KOPT-K1 (cell line): ENCODE measurements at regions not wholly inside any gene's neighbourhood (a gene's known extent, or its start where the extent isn't known, plus 50 kb on each side); places are given as distances from the start of the nearest gene placed in this dataset.
"Not testable (repeated sequence)": the region's sequence is repeated elsewhere in the genome, so short reads cannot be mapped to it uniquely, and the experiment has no call there.

Experiments used
- H3K27ac ChIP-seq: fragments of 200-600 bp; sonication (generic); 2 replicates; pipeline ENCODE4 v1.5.1; 2016; ENCODE audit warnings: antibody characterized with exemption, mild to moderate bottlenecking, low read depth, low read length; ENCODE audit not compliant: poor library complexity, severe bottlenecking
- H3K36me3 ChIP-seq: fragments of 200-600 bp; sonication (generic); 2 replicates; pipeline ENCODE4 v1.5.1; 2017; ENCODE audit warnings: antibody characterized with exemption, mild to moderate bottlenecking, low read length, moderate library complexity; ENCODE audit not compliant: insufficient read depth
- H3K9me3 ChIP-seq: fragments of 200-600 bp; sonication (generic); 2 replicates; pipeline ENCODE4 v1.5.1; 2017; ENCODE audit warnings: antibody characterized with exemption, low read length, mild to moderate bottlenecking; ENCODE audit not compliant: insufficient read depth, poor library complexity, severe bottlenecking

- Histone ChIP-seq H3K27ac (no peak overlapping the region), H3K36me3 (no peaks in the 10 kb centered on the region), H3K9me3 (no peaks in the 10 kb centered on the region)
These were observed 194.8 kb downstream of the SYK start for GRCh38 chr9:90996154-90997065.

- no peaks in the 10 kb centered on the region for H3K36me3 ChIP-seq
- no peaks in the 10 kb centered on the region for H3K9me3 ChIP-seq
- H3K27ac ChIP-seq = no peak overlapping the region
These were observed 197.0 kb downstream of the SYK start for GRCh38 chr9:90998573-90998972.

GRCh38 chr9:90999425-91000397 is 198.1 kb downstream of the SYK start:
- Histone ChIP-seq H3K9me3 (no peaks in the 10 kb centered on the region), H3K36me3 (no peaks in the 10 kb centered on the region), H3K27ac (no peak overlapping the region)

GRCh38 chr9:91001146-91001611 is 199.6 kb downstream of the SYK start:
- Histone ChIP-seq H3K36me3 (no peaks in the 10 kb centered on the region), H3K9me3 (no peaks in the 10 kb centered on the region), H3K27ac (no peak overlapping the region)

GRCh38 chr9:91004484-91004883 is 202.9 kb downstream of the SYK start:
- H3K9me3 ChIP-seq = peaks cover 3% of the 10 kb centered on the region
- H3K36me3 ChIP-seq = no peaks in the 10 kb centered on the region
- no peak overlapping the region for H3K27ac ChIP-seq

GRCh38 chr9:91004992-91005391 is 203.4 kb downstream of the SYK start:
- H3K9me3 ChIP-seq = peaks cover 3% of the 10 kb centered on the region
- no peaks in the 10 kb centered on the region for H3K36me3 ChIP-seq
- H3K27ac ChIP-seq = no peak overlapping the region

- Histone ChIP-seq H3K36me3 (no peaks in the 10 kb centered on the region), H3K9me3 (peaks cover 3% of the 10 kb centered on the region), H3K27ac (no peak overlapping the region)
These were observed 204.4 kb downstream of the SYK start for GRCh38 chr9:91006046-91006445.

- Histone ChIP-seq H3K27ac (no peak overlapping the region), H3K36me3 (no peaks in the 10 kb centered on the region), H3K9me3 (peaks cover 9% of the 10 kb centered on the region)
These were observed 206.9 kb downstream of the SYK start for GRCh38 chr9:91008568-91008967.

- Histone ChIP-seq H3K36me3 (no peaks in the 10 kb centered on the region), H3K9me3 (peaks cover 9% of the 10 kb centered on the region), H3K27ac (no peak overlapping the region)
These were observed 210.3 kb downstream of the SYK start for GRCh38 chr9:91011891-91012290.

- H3K27ac ChIP-seq = no peak overlapping the region
- H3K9me3 ChIP-seq = peaks cover 6% of the 10 kb centered on the region
- H3K36me3 ChIP-seq = no peaks in the 10 kb centered on the region
These were observed 211.6 kb downstream of the SYK start for GRCh38 chr9:91012933-91013841.

GRCh38 chr9:91017245-91017644 is 215.6 kb downstream of the SYK start:
- no peak overlapping the region for H3K27ac ChIP-seq

GRCh38 chr9:91019871-91020270 is 218.3 kb downstream of the SYK start:
- H3K9me3 ChIP-seq, H3K27ac ChIP-seq, H3K36me3 ChIP-seq: not testable (repeated sequence)

More at GRCh38 chr9:91017245-91017644, 215.6 kb downstream of the SYK start:
- H3K36me3 ChIP-seq = no peaks in the 10 kb centered on the region
- H3K9me3 ChIP-seq = peaks cover 6% of the 10 kb centered on the region

GRCh38 chr9:91021656-91022055 is 220.0 kb downstream of the SYK start:
- not testable (repeated sequence) for H3K9me3 ChIP-seq, H3K36me3 ChIP-seq, H3K27ac ChIP-seq

- Histone ChIP-seq H3K27ac (no peak overlapping the region), H3K36me3 (no peaks in the 10 kb centered on the region), H3K9me3 (no peaks in the 10 kb centered on the region)
These were observed 222.1 kb downstream of the SYK start for GRCh38 chr9:91023741-91024140.
